ENCODE measurements at regions not wholly inside any gene's neighbourhood (a gene's known extent, or its start where the extent isn't known, plus 50 kb on each side); places are given as distances from the start of the nearest gene placed in this dataset.

GRCh38 chr3:178054471-178054870 is 481.8 kb upstream of the KCNMB2 start:
- DNase-seq (ENCODE audit: low read depth), result no peak
- TF ChIP-seq CTCF (conservative IDR thresholded peaks at IDR 0.05; ENCODE audit: low read depth, low read length), result no peak
- no peak overlapping the region for H3K4me3 ChIP-seq (ENCODE audit: low read depth, low read length)

- DNase-seq (ENCODE audit: low read depth), result no peak
- no peak overlapping the region for H3K4me3 ChIP-seq (ENCODE audit: low read depth, low read length)
- TF ChIP-seq CTCF (conservative IDR thresholded peaks at IDR 0.05; ENCODE audit: low read depth, low read length), result no peak
These were observed 480.3 kb upstream of the KCNMB2 start for GRCh38 chr3:178055939-178056338.

GRCh38 chr3:178056868-178057267 is 479.4 kb upstream of the KCNMB2 start:
- no peak for TF ChIP-seq CTCF (conservative IDR thresholded peaks at IDR 0.05; ENCODE audit: low read depth, low read length)
- DNase-seq (ENCODE audit: low read depth), result peak; percentile 27
- H3K4me3 ChIP-seq (ENCODE audit: low read depth, low read length), result no peak overlapping the region

- no peak overlapping the region for H3K4me3 ChIP-seq (ENCODE audit: low read depth, low read length)
- DNase-seq (ENCODE audit: low read depth), result peak; percentile 22
- no peak for TF ChIP-seq CTCF (conservative IDR thresholded peaks at IDR 0.05; ENCODE audit: low read depth, low read length)
These were observed 477.6 kb upstream of the KCNMB2 start for GRCh38 chr3:178058629-178059028.

- peak; percentile 69 for DNase-seq (ENCODE audit: low read depth)
- TF ChIP-seq CTCF (conservative IDR thresholded peaks at IDR 0.05; ENCODE audit: low read depth, low read length), result no peak
These were observed 477.1 kb upstream of the KCNMB2 start for GRCh38 chr3:178059119-178059518.

GRCh38 chr3:178059836-178060235 is 476.4 kb upstream of the KCNMB2 start:
- no peak for TF ChIP-seq CTCF (conservative IDR thresholded peaks at IDR 0.05; ENCODE audit: low read depth, low read length)
- no peak overlapping the region for H3K4me3 ChIP-seq (ENCODE audit: low read depth, low read length)
- DNase-seq (ENCODE audit: low read depth), result no peak

More at GRCh38 chr3:178059119-178059518, 477.1 kb upstream of the KCNMB2 start:
- H3K4me3 ChIP-seq (ENCODE audit: low read depth, low read length), result no peak overlapping the region

GRCh38 chr3:178060407-178060806 is 475.8 kb upstream of the KCNMB2 start:
- no peak overlapping the region for H3K4me3 ChIP-seq (ENCODE audit: low read depth, low read length)
- no peak for TF ChIP-seq CTCF (conservative IDR thresholded peaks at IDR 0.05; ENCODE audit: low read depth, low read length)
- DNase-seq (ENCODE audit: low read depth), result peak; percentile 35

Measured in choroid plexus epithelial cell (primary cell).